ENCODE measurements at regions not wholly inside any gene's neighbourhood (a gene's known extent, or its start where the extent isn't known, plus 50 kb on each side); places are given as distances from the start of the nearest gene placed in this dataset.

GRCh38 chr15:73000293-73000692 lies 52.0 kb upstream of the NEO1 start:
- TF ChIP-seq EZH2 (IDR thresholded peaks at IDR 0.05; ENCODE audit: borderline replicate concordance) (no peak), CTCF (IDR thresholded peaks at IDR 0.05; ENCODE audit: poor library complexity) (no peak), EZH2phosphoT487 (IDR thresholded peaks at IDR 0.05; ENCODE audit: low read depth, severe bottlenecking, unreplicated experiment) (no peak)

Measured in hepatocyte (in vitro differentiated cells).